Thyroid gland (tissue), 4 donors: ENCODE measurements at regions not wholly inside any gene's neighbourhood (a gene's known extent, or its start where the extent isn't known, plus 50 kb on each side); places are given as distances from the start of the nearest gene placed in this dataset.

Source experiments
- DNase-seq, 2 donors: peaks; one replicate each; pipeline ENCODE4 v3.0.0-alpha.2; 2019
- H3K27ac ChIP-seq, 3 donors: fragments of 200-600 bp; sonication (generic); 1 replicate in 2 of 3; 2 replicates in 1 of 3; pipeline ENCODE4 v1.5.1; 2016 to 2019; ENCODE audit warnings: mild to moderate bottlenecking in 1 of 3, moderate library complexity in 1 of 3
- H3K27me3 ChIP-seq: fragments of 200-600 bp; sonication (generic); one replicate; pipeline ENCODE4 v1.5.1; 2019
- H3K36me3 ChIP-seq, 2 donors: fragments of 200-600 bp; sonication (generic); one replicate each; pipeline ENCODE4 v1.5.1; 2016 to 2019
- H3K4me1 ChIP-seq, 2 donors: fragments of 200-600 bp; sonication (generic); one replicate each; pipeline ENCODE4 v1.5.1; 2017 to 2019
- H3K4me3 ChIP-seq, 3 donors: fragments of 200-600 bp; sonication (generic); replicated peaks in 1 of 3; 1 replicate in 2 of 3; 2 replicates in 1 of 3; pipeline ENCODE4 v1.5.1; 2016; ENCODE audit warnings: mild to moderate bottlenecking in 1 of 3
- H3K9me3 ChIP-seq: fragments of 200-600 bp; sonication (generic); one replicate; pipeline ENCODE4 v1.5.1; 2017
- CTCF ChIP-seq, 6 experiments: fragments of 200-600 bp in 3 of 6; fragments of 450-650 bp in 3 of 6; sonication (generic) in 3 of 6; IDR thresholded peaks; one replicate each; pipeline ENCODE4 v1.5.1; 2016 to 2019; ENCODE audit warnings: antibody characterized with exemption in 6 of 6, mild to moderate bottlenecking in 2 of 6, inconsistent platforms in 1 of 6, moderate library complexity in 1 of 6
- POLR2A ChIP-seq, 2 donors: fragments of 450-650 bp; IDR thresholded peaks; one replicate each; pipeline ENCODE4 v1.6.1; 2017; ENCODE audit warnings: antibody characterized with exemption in 2 of 2, mild to moderate bottlenecking in 2 of 2, moderate library complexity in 1 of 2
- WGBS, 2 donors: methylation state at CpG; one replicate each; pipeline ENCODE4 v1.1.5; 2017; 5-methylcytosine and 5-hydroxymethylcytosine counted together
- intact Hi-C: fragments of 100-400 bp; cut with DNase I; formaldehyde crosslinking; loops from one replicate; pipeline ENCODE4 v1.15.1; 2023

DNA sequence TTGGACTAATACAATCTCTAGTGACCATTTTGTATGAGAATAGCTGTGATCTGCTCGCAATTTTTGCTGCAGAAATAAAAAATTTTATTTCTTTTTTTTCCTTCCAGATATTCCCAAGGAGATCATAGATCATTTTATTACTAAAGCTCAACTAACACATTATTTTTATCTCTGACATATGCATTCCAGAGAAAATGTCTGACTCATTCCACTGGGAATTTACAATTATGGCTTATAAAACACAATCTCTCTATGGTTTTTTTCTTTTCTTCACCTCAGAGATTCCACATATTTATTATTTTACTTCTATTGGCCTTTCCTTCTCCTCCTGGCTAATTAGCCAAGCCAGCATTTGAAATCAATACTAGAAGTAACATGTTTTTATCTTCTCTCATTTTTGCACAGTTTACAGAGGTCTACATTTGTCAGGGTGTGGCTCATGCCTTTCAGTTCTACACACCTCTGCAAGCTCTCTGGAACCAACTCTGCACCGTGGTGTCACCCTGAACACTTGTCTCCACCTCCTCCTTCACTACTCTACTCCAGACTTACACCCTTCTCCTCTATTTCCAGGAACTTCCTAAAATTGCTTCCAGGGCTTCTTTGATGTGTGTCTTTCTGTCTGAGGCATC, 59.8 kb upstream of the GPM6A start:
- intact Hi-C loops: no loop called here
- H3K27ac ChIP-seq: no peak overlapping the region
- H3K27me3 ChIP-seq: no peaks in the 10 kb centered on the region
- H3K9me3 ChIP-seq: no peaks in the 10 kb centered on the region
- WGBS, 2 donors: 72 to 77% methylated on average over 2 of the region's 2 CpGs
- TF ChIP-seq POLR2A (IDR thresholded peaks at IDR 0.05): no peak
- TF ChIP-seq CTCF (IDR thresholded peaks at IDR 0.05): no peak
- no peak overlapping the region for H3K4me3 ChIP-seq
- no peaks in the 10 kb centered on the region for H3K4me1 ChIP-seq
- no peak for DNase-seq
- no peaks in the 10 kb centered on the region for H3K36me3 ChIP-seq

DNA sequence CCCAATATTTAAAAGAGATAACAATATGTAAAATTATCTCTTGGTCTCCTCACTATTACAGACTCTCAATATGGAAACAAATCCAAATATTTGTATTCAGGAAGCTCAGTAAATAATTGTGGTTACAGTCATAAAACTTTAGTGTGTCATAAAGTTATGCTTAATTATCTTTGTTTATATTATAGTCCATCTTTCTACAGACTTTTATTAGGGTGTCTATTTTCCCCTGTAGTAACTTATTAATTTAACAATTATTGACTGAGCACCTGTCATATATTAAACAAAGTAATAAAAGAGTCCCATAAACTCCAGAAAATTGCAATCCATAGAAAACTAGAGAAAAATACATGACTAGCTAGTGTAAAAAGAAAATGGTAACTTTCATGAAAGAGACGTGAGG, 61.6 kb upstream of the GPM6A start:
- no peaks in the 10 kb centered on the region for H3K4me1 ChIP-seq
- no peaks in the 10 kb centered on the region for H3K27me3 ChIP-seq
- WGBS, 2 donors: 83 to 92% methylated on average over 1 of the region's 1 CpG
- H3K27ac ChIP-seq: no peak overlapping the region
- H3K36me3 ChIP-seq: no peaks in the 10 kb centered on the region
- no peak overlapping the region for H3K4me3 ChIP-seq
- no peak for DNase-seq
- TF ChIP-seq CTCF (IDR thresholded peaks at IDR 0.05) (no peak), POLR2A (IDR thresholded peaks at IDR 0.05) (no peak)
- no peaks in the 10 kb centered on the region for H3K9me3 ChIP-seq
- intact Hi-C loops: no loop called here

- Histone ChIP-seq H3K36me3 (no peaks in the 10 kb centered on the region), H3K9me3 (no peaks in the 10 kb centered on the region), H3K27ac (no peak overlapping the region), H3K4me1 (no peaks in the 10 kb centered on the region), H3K27me3 (no peaks in the 10 kb centered on the region), H3K4me3 (no peak overlapping the region)
- DNase-seq: no peak
- TF ChIP-seq CTCF (IDR thresholded peaks at IDR 0.05): no peak
- no peak for TF ChIP-seq POLR2A (IDR thresholded peaks at IDR 0.05)
- intact Hi-C loops: no loop called here
- WGBS, 2 donors: 69 to 73% methylated on average over 5 of the region's 5 CpGs
These were observed 62.2 kb upstream of the GPM6A start for GRCh38 chr4:175874306-175874705.

- TF ChIP-seq POLR2A (IDR thresholded peaks at IDR 0.05): no peak
- TF ChIP-seq CTCF (IDR thresholded peaks at IDR 0.05): no peak
- no peaks in the 10 kb centered on the region for H3K27me3 ChIP-seq
- H3K27ac ChIP-seq: no peak overlapping the region
- H3K4me3 ChIP-seq: no peak overlapping the region
- DNase-seq: no peak
- H3K9me3 ChIP-seq: no peaks in the 10 kb centered on the region
- H3K4me1 ChIP-seq: no peaks in the 10 kb centered on the region
- 86% methylated on average over 5 of the region's 5 CpGs for WGBS, 2 donors
- H3K36me3 ChIP-seq: no peaks in the 10 kb centered on the region
- intact Hi-C loops: no loop called here
These were observed 64.1 kb upstream of the GPM6A start for GRCh38 chr4:175875993-175876771.

DNA sequence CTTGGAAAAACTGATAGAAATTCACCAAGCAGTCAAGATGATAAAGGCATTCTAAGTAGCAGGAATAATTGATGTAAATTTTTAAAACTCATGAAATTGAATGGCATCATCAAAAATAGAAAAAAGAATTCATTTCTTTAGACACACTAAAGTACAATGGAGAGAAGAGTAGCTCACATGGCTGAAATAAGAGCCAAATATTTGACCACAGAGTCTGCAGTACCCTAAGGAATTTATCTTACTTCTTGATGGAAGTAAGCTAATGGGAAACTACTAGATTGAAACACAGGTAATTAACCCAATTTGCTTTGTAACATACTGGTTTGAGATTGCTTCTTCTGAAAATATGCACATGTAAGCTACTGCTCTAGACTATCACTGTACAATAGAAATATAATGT, 70.8 kb upstream of the GPM6A start:
- intact Hi-C loops: no loop called here
- Histone ChIP-seq H3K4me3 (no peak overlapping the region), H3K4me1 (no peaks in the 10 kb centered on the region), H3K27me3 (no peaks in the 10 kb centered on the region), H3K27ac (no peak overlapping the region), H3K36me3 (no peaks in the 10 kb centered on the region), H3K9me3 (no peaks in the 10 kb centered on the region)
- DNase-seq: no peak
- TF ChIP-seq CTCF (IDR thresholded peaks at IDR 0.05) (no peak), POLR2A (IDR thresholded peaks at IDR 0.05) (no peak)
